NT2/D1 (cell line): ENCODE measurements at regions not wholly inside any gene's neighbourhood (a gene's known extent, or its start where the extent isn't known, plus 50 kb on each side); places are given as distances from the start of the nearest gene placed in this dataset.

Experiments used
- SUZ12 ChIP-seq: IDR thresholded peaks from 2 replicates; pipeline ENCODE4 v1.6.1; 2011; ENCODE audit not compliant: insufficient read length, insufficient read depth; ENCODE audit errors: extremely low read depth
- YY1 ChIP-seq: IDR thresholded peaks from 2 replicates; pipeline ENCODE4 v1.6.1; 2011; ENCODE audit not compliant: insufficient read length, insufficient read depth
- ZNF274 ChIP-seq: IDR thresholded peaks from 2 replicates; pipeline ENCODE4 v1.6.1; 2011; ENCODE audit warnings: mild to moderate bottlenecking, low read depth, low read length

DNA sequence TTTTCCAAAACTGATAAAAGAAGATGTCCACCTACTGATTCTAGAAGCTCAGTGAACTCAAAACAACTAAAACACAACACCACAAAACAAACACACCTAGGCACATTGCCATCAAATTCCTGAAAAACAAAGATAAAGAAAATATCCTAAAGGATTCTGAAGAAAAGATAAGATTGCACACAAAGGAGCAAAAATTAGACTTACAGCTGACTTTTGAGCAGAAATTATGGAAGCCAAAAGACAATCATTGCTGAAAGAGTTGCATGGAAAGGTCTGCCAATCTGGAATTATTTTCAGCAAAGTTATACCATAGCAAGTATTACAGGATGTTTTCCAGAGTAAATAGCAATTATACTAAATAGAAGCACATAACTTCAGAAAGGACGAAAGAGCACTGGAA is 128.2 kb upstream of the IRX2 start:
- no peak for TF ChIP-seq YY1
- no peak for TF ChIP-seq SUZ12
- no peak for TF ChIP-seq ZNF274
